ENCODE measurements at regions not wholly inside any gene's neighbourhood (a gene's known extent, or its start where the extent isn't known, plus 50 kb on each side); places are given as distances from the start of the nearest gene placed in this dataset.

DNA sequence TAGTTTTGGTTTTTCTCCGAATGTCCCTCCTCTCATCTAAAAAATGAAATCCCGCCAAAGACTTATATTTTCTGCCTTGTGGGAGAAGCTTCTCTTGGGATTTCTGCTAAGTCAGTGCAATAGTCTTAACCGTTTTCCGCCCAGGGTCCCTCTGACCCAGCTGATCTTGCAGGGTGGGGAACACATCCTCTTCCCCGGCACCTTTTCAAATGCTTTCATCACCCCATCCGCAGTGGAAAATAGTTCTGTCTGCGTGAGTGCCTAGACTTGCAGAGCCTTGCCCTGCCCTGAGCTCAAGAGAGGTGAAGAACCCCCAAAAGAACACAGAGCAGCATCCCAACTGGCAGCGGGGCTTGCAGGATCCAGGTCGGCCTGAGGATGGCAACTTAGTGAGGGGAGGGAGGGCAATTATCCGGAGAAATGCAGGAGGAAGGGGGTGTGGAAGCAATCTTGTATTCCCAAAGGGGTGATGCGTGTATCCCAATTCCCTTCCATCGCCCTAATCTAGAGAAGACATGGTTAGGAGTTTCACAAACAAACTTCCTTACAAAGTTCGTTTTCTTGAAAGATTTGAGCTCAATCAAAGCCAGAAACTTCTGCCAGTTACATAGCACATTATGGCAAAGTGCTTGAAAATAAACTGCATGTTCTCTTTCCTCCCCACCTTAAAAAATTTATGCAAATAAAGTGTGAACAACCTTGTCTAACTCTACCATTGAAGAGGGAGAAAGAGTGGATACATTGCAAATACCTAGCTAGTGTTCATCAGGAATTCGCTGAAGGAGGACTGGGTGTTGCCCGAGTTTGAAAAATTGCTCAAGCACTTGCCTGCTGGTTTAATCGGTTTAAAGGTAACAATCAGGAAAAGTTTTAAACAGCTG, 79.9 kb downstream of the NR2F2 start:
- TF ChIP-seq, protein P1, sequence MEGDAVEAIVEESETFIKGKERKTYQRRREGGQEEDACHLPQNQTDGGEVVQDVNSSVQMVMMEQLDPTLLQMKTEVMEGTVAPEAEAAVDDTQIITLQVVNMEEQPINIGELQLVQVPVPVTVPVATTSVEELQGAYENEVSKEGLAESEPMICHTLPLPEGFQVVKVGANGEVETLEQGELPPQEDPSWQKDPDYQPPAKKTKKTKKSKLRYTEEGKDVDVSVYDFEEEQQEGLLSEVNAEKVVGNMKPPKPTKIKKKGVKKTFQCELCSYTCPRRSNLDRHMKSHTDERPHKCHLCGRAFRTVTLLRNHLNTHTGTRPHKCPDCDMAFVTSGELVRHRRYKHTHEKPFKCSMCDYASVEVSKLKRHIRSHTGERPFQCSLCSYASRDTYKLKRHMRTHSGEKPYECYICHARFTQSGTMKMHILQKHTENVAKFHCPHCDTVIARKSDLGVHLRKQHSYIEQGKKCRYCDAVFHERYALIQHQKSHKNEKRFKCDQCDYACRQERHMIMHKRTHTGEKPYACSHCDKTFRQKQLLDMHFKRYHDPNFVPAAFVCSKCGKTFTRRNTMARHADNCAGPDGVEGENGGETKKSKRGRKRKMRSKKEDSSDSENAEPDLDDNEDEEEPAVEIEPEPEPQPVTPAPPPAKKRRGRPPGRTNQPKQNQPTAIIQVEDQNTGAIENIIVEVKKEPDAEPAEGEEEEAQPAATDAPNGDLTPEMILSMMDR (IDR thresholded peaks at IDR 0.05) = no peak
- TF ChIP-seq POLR2A (IDR thresholded peaks at IDR 0.05) (no peak), POLR2AphosphoS5 (IDR thresholded peaks at IDR 0.05) (no peak)

All from breast epithelium (tissue), 3 donors.